ENCODE measurements at regions not wholly inside any gene's neighbourhood (a gene's known extent, or its start where the extent isn't known, plus 50 kb on each side); places are given as distances from the start of the nearest gene placed in this dataset.
A peak's percentile ranks its signal among the peaks of the same experiment; 100 is the strongest.

DNA sequence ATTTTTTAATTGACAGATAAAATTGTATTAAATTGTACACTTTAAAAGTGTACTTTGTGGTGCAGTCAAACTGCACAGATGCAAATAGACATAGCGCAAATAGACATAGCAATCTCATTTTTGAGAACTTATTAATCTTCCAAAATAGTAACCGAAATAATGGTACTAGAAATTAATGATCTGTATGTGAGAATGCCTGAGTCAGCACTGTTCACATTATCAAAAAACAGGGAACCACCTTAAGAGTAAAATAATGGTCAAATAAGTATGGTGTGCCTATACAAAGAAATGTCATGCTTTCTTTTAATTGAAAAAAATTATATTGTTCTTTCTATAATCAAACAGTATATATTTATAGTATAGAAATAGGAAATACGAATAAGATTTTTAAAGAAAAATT, 461.9 kb downstream of the EFNA5 start:
- intact Hi-C loops (cut with micrococcal nuclease; ENCODE audit: unreplicated experiment) = no loop called here
- Histone ChIP-seq H3K4me1 (ENCODE audit: insufficient read depth, low read length, poor library complexity, severe bottlenecking) (no peaks in the 10 kb centered on the region), H3K36me3 (ENCODE audit: insufficient read depth, low read length) (no peaks in the 10 kb centered on the region), H2AFZ (ENCODE audit: low read length) (no peak overlapping the region), H3K27ac (ENCODE audit: low read depth, low read length, poor library complexity, severe bottlenecking) (no peak overlapping the region), H3K4me2 (ENCODE audit: low read length) (no peak overlapping the region), H4K20me1 (ENCODE audit: insufficient read depth, low read length) (no peaks in the 10 kb centered on the region), H3K9me3 (ENCODE audit: low read length) (no peaks in the 10 kb centered on the region), H3K9me2 (ENCODE audit: insufficient read depth, low read length) (no peaks in the 10 kb centered on the region), H3K4me3 (ENCODE audit: low read depth, low read length, poor library complexity, severe bottlenecking) (no peak overlapping the region), H3K79me2 (ENCODE audit: insufficient read depth, low read depth, low read length) (no peaks in the 10 kb centered on the region)
- ChIA-PET CTCF (ENCODE audit: unreplicated experiment) (no interaction called here), POLR2A (no interaction called here)
- TF ChIP-seq, protein P1, sequence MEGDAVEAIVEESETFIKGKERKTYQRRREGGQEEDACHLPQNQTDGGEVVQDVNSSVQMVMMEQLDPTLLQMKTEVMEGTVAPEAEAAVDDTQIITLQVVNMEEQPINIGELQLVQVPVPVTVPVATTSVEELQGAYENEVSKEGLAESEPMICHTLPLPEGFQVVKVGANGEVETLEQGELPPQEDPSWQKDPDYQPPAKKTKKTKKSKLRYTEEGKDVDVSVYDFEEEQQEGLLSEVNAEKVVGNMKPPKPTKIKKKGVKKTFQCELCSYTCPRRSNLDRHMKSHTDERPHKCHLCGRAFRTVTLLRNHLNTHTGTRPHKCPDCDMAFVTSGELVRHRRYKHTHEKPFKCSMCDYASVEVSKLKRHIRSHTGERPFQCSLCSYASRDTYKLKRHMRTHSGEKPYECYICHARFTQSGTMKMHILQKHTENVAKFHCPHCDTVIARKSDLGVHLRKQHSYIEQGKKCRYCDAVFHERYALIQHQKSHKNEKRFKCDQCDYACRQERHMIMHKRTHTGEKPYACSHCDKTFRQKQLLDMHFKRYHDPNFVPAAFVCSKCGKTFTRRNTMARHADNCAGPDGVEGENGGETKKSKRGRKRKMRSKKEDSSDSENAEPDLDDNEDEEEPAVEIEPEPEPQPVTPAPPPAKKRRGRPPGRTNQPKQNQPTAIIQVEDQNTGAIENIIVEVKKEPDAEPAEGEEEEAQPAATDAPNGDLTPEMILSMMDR (conservative IDR thresholded peaks at IDR 0.05; ENCODE audit: low read length) = no peak
- TF ChIP-seq EZH2phosphoT487 (IDR thresholded peaks at IDR 0.05; ENCODE audit: borderline replicate concordance, low read depth, low read length) = no peak
- BruUV-seq (replicated peaks) = no TSS peak
- DNase-seq (ENCODE audit: low spot score) = no peak

DNA sequence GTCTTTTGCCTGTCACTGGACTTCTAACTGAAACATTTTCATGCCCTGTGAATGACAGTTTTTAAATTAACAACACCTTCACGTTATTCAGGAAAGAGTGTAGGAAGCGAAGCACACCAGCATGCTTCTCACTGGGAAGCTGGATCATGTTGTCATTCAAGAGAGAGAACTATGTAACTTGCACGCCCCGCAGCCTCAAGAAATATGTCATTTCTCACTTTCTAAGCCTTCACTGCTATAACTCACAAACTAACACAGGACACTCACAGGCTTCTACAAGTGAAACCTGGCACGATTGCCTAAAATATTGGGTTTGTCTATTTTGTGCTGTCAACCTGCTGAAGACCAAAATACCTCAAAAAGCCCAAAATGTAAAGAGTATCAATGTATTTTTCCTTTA, 466.3 kb downstream of the EFNA5 start:
- Histone ChIP-seq H3K4me1 (ENCODE audit: insufficient read depth, low read length, poor library complexity, severe bottlenecking) (no peaks in the 10 kb centered on the region), H3K9me2 (ENCODE audit: insufficient read depth, low read length) (no peaks in the 10 kb centered on the region), H3K36me3 (ENCODE audit: insufficient read depth, low read length) (no peaks in the 10 kb centered on the region), H3K4me3 (ENCODE audit: low read depth, low read length, poor library complexity, severe bottlenecking) (no peak overlapping the region), H4K20me1 (ENCODE audit: insufficient read depth, low read length) (no peaks in the 10 kb centered on the region), H2AFZ (ENCODE audit: low read length) (peak overlapping the region; percentile 51; the same call in 1 of the 2 replicates), H3K79me2 (ENCODE audit: insufficient read depth, low read depth, low read length) (no peaks in the 10 kb centered on the region), H3K9me3 (ENCODE audit: low read length) (no peaks in the 10 kb centered on the region), H3K27ac (ENCODE audit: low read depth, low read length, poor library complexity, severe bottlenecking) (no peak overlapping the region), H3K4me2 (ENCODE audit: low read length) (no peak overlapping the region)
- TF ChIP-seq EZH2phosphoT487 (IDR thresholded peaks at IDR 0.05; ENCODE audit: borderline replicate concordance, low read depth, low read length) = no peak
- TF ChIP-seq, protein P1 (conservative IDR thresholded peaks at IDR 0.05; ENCODE audit: low read length) = no peak
- POLR2A ChIA-PET = interaction anchor here (0.6 to 1.7 kb wide), 2 partner anchors 9 to 1741 kb away, joined by 3 to 10 read pairs; no protein-coding TSS in a partner anchor
- no TSS peak for BruUV-seq (replicated peaks)
- CTCF ChIA-PET (ENCODE audit: unreplicated experiment) = no interaction called here
- DNase-seq (ENCODE audit: low spot score) = no peak
- intact Hi-C loops (cut with micrococcal nuclease; ENCODE audit: unreplicated experiment) = no loop called here

DNA sequence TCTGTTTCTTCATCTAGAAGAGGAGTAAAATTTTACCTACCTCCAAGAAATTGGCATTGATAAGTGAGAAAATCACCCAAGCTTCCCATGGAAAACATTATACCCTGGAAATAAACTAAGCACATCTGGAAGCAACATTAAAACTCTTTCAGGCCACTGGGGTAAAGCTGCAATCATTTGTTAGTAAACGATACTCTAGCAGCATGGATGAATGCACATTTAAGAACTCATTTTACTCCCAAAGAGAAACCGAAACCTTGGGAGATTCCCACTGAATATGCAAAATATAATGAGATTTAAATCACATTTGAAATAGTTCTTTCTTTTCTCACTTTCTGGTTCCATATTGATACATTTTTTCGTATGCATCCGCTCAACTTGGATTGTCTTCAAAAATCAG, 467.5 kb downstream of the EFNA5 start:
- ChIA-PET POLR2A (interaction anchor here (0.7 to 2.3 kb wide), 4 partner anchors 10 to 133 kb away, joined by 3 to 11 read pairs (median 4); no protein-coding TSS in a partner anchor), CTCF (ENCODE audit: unreplicated experiment) (no interaction called here)
- no peak for DNase-seq (ENCODE audit: low spot score)
- BruUV-seq (replicated peaks) = no TSS peak
- Histone ChIP-seq H3K27ac (ENCODE audit: low read depth, low read length, poor library complexity, severe bottlenecking) (no peak overlapping the region), H3K4me3 (ENCODE audit: low read depth, low read length, poor library complexity, severe bottlenecking) (no peak overlapping the region), H2AFZ (ENCODE audit: low read length) (peak overlapping the region; percentile 51; the same call in 1 of the 2 replicates), H3K36me3 (ENCODE audit: insufficient read depth, low read length) (no peaks in the 10 kb centered on the region), H3K4me1 (ENCODE audit: insufficient read depth, low read length, poor library complexity, severe bottlenecking) (no peaks in the 10 kb centered on the region), H3K4me2 (ENCODE audit: low read length) (no peak overlapping the region), H3K9me2 (ENCODE audit: insufficient read depth, low read length) (no peaks in the 10 kb centered on the region), H4K20me1 (ENCODE audit: insufficient read depth, low read length) (no peaks in the 10 kb centered on the region), H3K9me3 (ENCODE audit: low read length) (no peaks in the 10 kb centered on the region), H3K79me2 (ENCODE audit: insufficient read depth, low read depth, low read length) (no peaks in the 10 kb centered on the region)
- intact Hi-C loops (cut with micrococcal nuclease; ENCODE audit: unreplicated experiment) = no loop called here
- TF ChIP-seq, protein P1 (conservative IDR thresholded peaks at IDR 0.05; ENCODE audit: low read length) = no peak
- no peak for TF ChIP-seq EZH2phosphoT487 (IDR thresholded peaks at IDR 0.05; ENCODE audit: borderline replicate concordance, low read depth, low read length)
